Endothelial cell of umbilical vein (primary cell): ENCODE measurements at regions not wholly inside any gene's neighbourhood (a gene's known extent, or its start where the extent isn't known, plus 50 kb on each side); places are given as distances from the start of the nearest gene placed in this dataset.
A peak's percentile ranks its signal among the peaks of the same experiment; 100 is the strongest.

Experiments
- BruUV-seq: library from RNA; stranded (reverse); fragments of 400-500 nt; replicated peaks from 2 replicates; lab custom pipeline; 2021; lab: Mats Ljungman, UMichigan
- CTCF ChIA-PET: fragments of 300-600, 350-600 bp; sonication (Branson Sonifier 250); formaldehyde crosslinking; loops from one replicate; lab custom pipeline; 2021; ENCODE audit warnings: antibody characterized with exemption, inconsistent platforms; lab: Charles Lee
- POLR2A ChIA-PET: fragments of 300-600, 350-600 bp; sonication (Branson Sonifier 250); formaldehyde crosslinking; loops from one replicate; lab custom pipeline; 2021; ENCODE audit warnings: antibody characterized with exemption, inconsistent platforms; lab: Charles Lee
- DNase-seq: peaks from one replicate; pipeline ENCODE4 v3.0.0-alpha.2; 2011; ENCODE audit warnings: low read depth, low spot score
- FAIRE-seq: peaks from 2 replicates; lab custom pipeline; 2011; peaks lifted over from hg19 to GRCh38; lab: Jason Lieb, UNC
- H2AFZ ChIP-seq: 2 replicates; pipeline ENCODE4 v1.6.0; 2012; ENCODE audit warnings: low read depth, low read length, control low read depth, inconsistent platforms
- H3K27ac ChIP-seq: 2 replicates; pipeline ENCODE4 v1.5.1; 2011; ENCODE audit warnings: low read depth, mild to moderate bottlenecking, control low read depth, low read length, moderate library complexity; ENCODE audit not compliant: insufficient read depth
- H3K27me3 ChIP-seq, 2 experiments: 2 replicates each; pipeline versions ENCODE4 v1.6.0 to v1.6.1; 2011; ENCODE audit warnings: low read length in 2 of 2, mixed read lengths in 1 of 2; ENCODE audit not compliant: control insufficient read depth in 2 of 2, insufficient read depth in 2 of 2
- H3K36me3 ChIP-seq, 2 experiments: 2 replicates in 1 of 2; 3 replicates in 1 of 2; pipeline ENCODE4 v1.5.1; 2011; ENCODE audit warnings: low read length in 2 of 2, mild to moderate bottlenecking in 1 of 2, moderate library complexity in 1 of 2; ENCODE audit not compliant: control insufficient read depth in 2 of 2, insufficient read depth in 2 of 2; ENCODE audit errors: extremely low read depth in 1 of 2
- H3K4me1 ChIP-seq: 3 replicates; pipeline ENCODE4 v1.5.1; 2011; ENCODE audit warnings: mild to moderate bottlenecking, low read length; ENCODE audit not compliant: control insufficient read depth, insufficient read depth; ENCODE audit errors: extremely low read depth
- H3K4me2 ChIP-seq: 2 replicates; pipeline ENCODE4 v1.6.1; 2011; ENCODE audit warnings: low read length, control low read depth, mixed read lengths; ENCODE audit not compliant: insufficient read depth
- H3K4me3 ChIP-seq, 3 experiments: fragments of 200-600 bp in 1 of 3; sonication (generic), shearing (Covaris generic) in 1 of 3; replicated peaks in 1 of 3; 2 replicates each; pipeline ENCODE4 v1.5.1; 2011 to 2016; ENCODE audit warnings: control low read depth in 3 of 3, low read length in 3 of 3, mild to moderate bottlenecking in 2 of 3, inconsistent platforms in 1 of 3, low read depth in 1 of 3, moderate library complexity in 1 of 3; ENCODE audit not compliant: insufficient read depth in 1 of 3
- H3K79me2 ChIP-seq: 2 replicates; pipeline ENCODE4 v1.6.0; 2012; ENCODE audit warnings: low read length, inconsistent platforms; ENCODE audit not compliant: control insufficient read depth, insufficient read depth
- H3K9ac ChIP-seq: replicated peaks from 2 replicates; pipeline ENCODE3; 2011; ENCODE audit warnings: low read length, control low read depth; ENCODE audit not compliant: insufficient read depth; ENCODE audit errors: extremely low read depth
- H3K9me1 ChIP-seq: replicated peaks from 3 replicates; pipeline ENCODE4 v1.6.0; 2011; ENCODE audit warnings: mild to moderate bottlenecking, low read length; ENCODE audit not compliant: control insufficient read depth, insufficient read depth; ENCODE audit errors: extremely low read depth
- H3K9me3 ChIP-seq: replicated peaks from 2 replicates; pipeline ENCODE4 v1.5.1; 2012; ENCODE audit warnings: low read length, inconsistent platforms; ENCODE audit not compliant: control insufficient read depth, insufficient read depth
- H4K20me1 ChIP-seq: replicated peaks from 2 replicates; pipeline ENCODE3; 2011; ENCODE audit warnings: mild to moderate bottlenecking, low read length; ENCODE audit not compliant: control insufficient read depth, insufficient read depth; ENCODE audit errors: extremely low read depth
- CTCF ChIP-seq, 2 donors: IDR thresholded peaks; 1 replicate in 1 of 2; 2 replicates in 1 of 2; pipeline ENCODE4 v1.5.1; 2011; ENCODE audit warnings: low read length in 2 of 2, mild to moderate bottlenecking in 2 of 2, moderate library complexity in 2 of 2, control low read depth in 1 of 2, inconsistent platforms in 1 of 2, low read depth in 1 of 2; ENCODE audit not compliant: insufficient read depth in 1 of 2; ENCODE audit errors: extremely low read depth in 1 of 2
- EZH2 ChIP-seq: IDR thresholded peaks from 2 replicates; pipeline ENCODE4 v1.6.1; 2012; ENCODE audit warnings: borderline replicate concordance, low read depth, mild to moderate bottlenecking, moderate library complexity, low read length, inconsistent platforms; ENCODE audit not compliant: severe bottlenecking
- FOS ChIP-seq: IDR thresholded peaks from 2 replicates; pipeline ENCODE4 v1.6.1; 2011; ENCODE audit warnings: mild to moderate bottlenecking, low read length, moderate library complexity, borderline replicate concordance; ENCODE audit not compliant: insufficient read depth
- GATA2 ChIP-seq: IDR thresholded peaks from 2 replicates; pipeline ENCODE4 v1.7.0; 2011; ENCODE audit warnings: low read depth, mild to moderate bottlenecking, moderate library complexity, mixed read lengths, low read length; ENCODE audit not compliant: insufficient read length, insufficient read depth
- JUN ChIP-seq: IDR thresholded peaks from 2 replicates; pipeline ENCODE4 v1.6.1; 2011; ENCODE audit warnings: borderline replicate concordance, low read depth; ENCODE audit not compliant: insufficient read length, insufficient read depth
- MAX ChIP-seq: IDR thresholded peaks from 2 replicates; pipeline ENCODE4 v1.6.1; 2011; ENCODE audit not compliant: insufficient read depth, insufficient read length
- MYC ChIP-seq: IDR thresholded peaks from one replicate; pipeline ENCODE4 v1.6.1; 2011; ENCODE audit warnings: mild to moderate bottlenecking, low read depth, low read length
- POLR2A ChIP-seq: IDR thresholded peaks from 2 replicates; pipeline ENCODE4 v1.6.1; 2012; ENCODE audit warnings: low read depth, mild to moderate bottlenecking, control low read depth, low read length
- POLR2AphosphoS5 ChIP-seq: IDR thresholded peaks from 2 replicates; pipeline ENCODE4 v1.6.1; 2012; ENCODE audit warnings: low read depth, mild to moderate bottlenecking, control low read depth, low read length, moderate library complexity; ENCODE audit not compliant: insufficient read depth
- dilution Hi-C: fragments of 300-500 bp; cut with MboI; formaldehyde crosslinking; loops from one replicate; pipeline ENCODE4 v1.15.0; 2019; ENCODE audit warnings: low sequenced_read_pairs; ENCODE audit not compliant: extremely low pct_ligation_motif_present
- intact Hi-C: fragments of 100-400 bp; cut with micrococcal nuclease; formaldehyde crosslinking; loops from one replicate; pipeline ENCODE4 v1.10.0; 2022

- no peaks in the 10 kb centered on the region for H4K20me1 ChIP-seq
- no peaks in the 10 kb centered on the region for H3K79me2 ChIP-seq
- H3K9me1 ChIP-seq, result no peaks in the 10 kb centered on the region
- no peaks in the 10 kb centered on the region for H3K36me3 ChIP-seq
- no peaks in the 10 kb centered on the region for H3K9me3 ChIP-seq
- H3K27ac ChIP-seq, result peak overlapping the region; percentile 50
- no peak for DNase-seq
- FAIRE-seq, result no peak
- H2AFZ ChIP-seq, result no peak overlapping the region
- H3K4me2 ChIP-seq, result peak overlapping the region; percentile 69
- TSS peak; percentile 7 for BruUV-seq
- CTCF ChIA-PET, result no interaction called here
- no peak overlapping the region for H3K4me3 ChIP-seq
- intact Hi-C loops, result no loop called here
- dilution Hi-C loops, result no loop called here
- H3K9ac ChIP-seq, result peak overlapping the region; percentile 16
- peaks cover 45% of the 10 kb centered on the region for H3K4me1 ChIP-seq
- TF ChIP-seq MYC (no peak), POLR2AphosphoS5 (no peak), CTCF (IDR thresholded peaks at IDR 0.05; ENCODE audit: extremely low read depth in 1 of 2, insufficient read depth in 1 of 2, low read depth in 1 of 2, low read length in 2 of 2) (no peak), JUN (no peak), FOS (no peak), GATA2 (no peak), MAX (no peak), EZH2 (no peak), POLR2A (no peak)
- POLR2A ChIA-PET, result interaction anchor here (1.1 kb wide), 1 partner anchor 11 kb away, joined by 3 read pairs; no protein-coding TSS in a partner anchor
- H3K27me3 ChIP-seq, result no peaks in the 10 kb centered on the region
Observed at GRCh38 chr12:19957308-19958125, 410.8 kb upstream of the PDE3A start.
